Activated T-cell treated with anti-CD3 and anti-CD28 coated beads for 4 hours (primary cell): ENCODE measurements at regions not wholly inside any gene's neighbourhood (a gene's known extent, or its start where the extent isn't known, plus 50 kb on each side); places are given as distances from the start of the nearest gene placed in this dataset.
"Not testable (repeated sequence)": the region's sequence is repeated elsewhere in the genome, so short reads cannot be mapped to it uniquely, and the experiment has no call there.

ENCODE experiments used
- DNase-seq: peaks from one replicate; pipeline ENCODE4 v3.0.0-alpha.2; 2020

DNA sequence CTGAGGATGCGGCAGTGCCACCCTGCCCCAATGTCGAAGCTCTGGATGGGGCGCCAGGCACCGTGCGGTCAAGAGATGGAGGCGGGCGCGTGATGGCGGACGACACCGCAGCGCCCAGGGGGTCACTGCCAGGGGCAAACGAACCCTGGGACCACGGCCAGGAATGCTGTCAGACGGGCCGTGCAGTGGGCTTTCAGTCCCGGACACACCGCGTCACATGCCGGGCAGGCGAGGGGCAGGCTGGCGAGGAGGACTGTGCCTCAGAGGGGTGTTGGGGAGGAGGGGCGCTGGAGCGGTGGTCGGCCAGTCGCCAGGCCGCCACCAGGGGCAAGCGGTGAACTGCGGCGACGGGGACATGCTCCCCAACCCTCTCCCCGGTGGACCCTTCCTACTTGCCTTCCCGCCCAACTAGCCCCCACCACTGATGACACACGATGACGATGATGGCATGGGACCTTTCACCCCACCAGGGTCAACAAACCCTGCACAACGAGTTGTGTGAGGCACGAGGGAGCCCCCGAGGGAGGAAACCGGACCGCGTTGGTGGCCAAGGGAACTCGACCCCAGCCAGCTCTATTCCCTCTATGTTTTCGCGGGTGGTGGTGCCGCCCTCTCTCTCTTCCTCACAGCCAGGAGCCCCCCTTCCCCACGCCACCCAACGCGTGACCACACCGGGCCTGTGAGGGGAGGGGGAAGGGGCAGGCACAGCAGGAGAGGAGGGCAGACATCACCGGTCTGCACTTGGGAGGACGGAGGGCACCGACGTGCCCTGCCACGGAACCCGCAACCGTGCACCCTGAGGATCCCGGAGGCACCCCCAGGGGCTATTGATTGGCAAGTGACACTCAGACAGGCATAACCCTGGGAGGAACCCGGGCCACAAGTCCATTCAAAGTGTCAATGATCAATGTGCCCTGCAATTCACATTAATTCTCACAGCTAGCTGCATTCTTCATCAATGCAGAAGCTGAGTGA, 1960.9 kb upstream of the DEFB115 start:
- DNase-seq, result no peak

DNA sequence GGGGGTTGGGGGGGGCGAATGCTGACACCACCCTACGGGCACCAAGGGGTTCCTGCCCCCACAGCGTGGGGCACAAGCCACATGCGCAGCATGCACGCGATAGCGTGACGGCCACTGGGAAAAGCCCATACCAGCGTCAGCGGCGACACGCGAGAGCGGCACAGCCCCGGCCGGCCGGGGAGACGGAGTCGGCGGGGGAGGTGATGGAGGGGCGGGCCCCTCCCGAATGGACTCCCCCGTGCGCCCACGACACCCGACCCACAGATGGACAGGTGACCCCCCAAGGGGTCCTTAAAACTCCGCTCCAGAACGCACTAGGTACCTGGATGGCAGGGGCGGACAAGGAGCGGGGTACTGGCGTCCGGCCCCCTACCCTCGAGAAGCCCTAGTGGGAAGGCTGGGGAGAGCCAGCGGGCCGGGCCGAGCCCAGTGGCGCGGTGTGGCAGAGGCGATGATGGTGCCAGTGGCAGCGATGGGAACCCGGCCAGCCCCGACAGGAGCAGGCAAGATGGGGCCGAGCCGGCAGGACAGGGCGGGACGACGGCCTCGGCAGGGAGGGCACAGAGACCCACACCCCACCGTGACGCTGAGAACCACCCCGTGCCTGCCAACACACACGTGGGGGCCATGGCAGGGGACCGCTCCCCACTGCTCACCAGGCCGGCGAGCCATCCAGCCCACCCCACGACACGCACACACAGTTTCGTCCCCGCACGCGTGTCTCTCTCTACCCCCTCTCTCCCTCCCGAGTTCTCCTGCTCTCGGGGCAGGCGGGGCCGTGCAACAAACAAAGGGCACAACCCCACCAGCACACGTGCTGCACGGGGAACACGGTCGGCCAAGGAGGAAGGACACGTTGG, 1959.8 kb upstream of the DEFB115 start:
- no peak for DNase-seq

DNA sequence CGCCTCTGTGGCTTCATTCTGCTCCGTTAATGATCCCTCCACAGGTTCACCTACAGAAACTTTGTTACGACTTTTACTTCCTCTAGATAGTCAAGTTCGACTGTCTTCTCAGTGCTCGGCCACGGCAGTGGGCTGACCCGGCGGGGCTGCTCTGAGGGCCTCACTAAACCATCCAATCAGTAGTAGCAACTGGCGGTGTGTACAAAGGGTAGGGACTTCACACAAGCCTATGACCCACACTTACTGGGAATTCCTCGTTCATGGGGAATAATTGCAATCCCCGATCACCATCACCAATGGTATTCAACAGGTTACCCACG, 1959.2 kb upstream of the DEFB115 start:
- no peak for DNase-seq

- no peak for DNase-seq
Measured at GRCh38 chr20:29298759-29299613, 1958.5 kb upstream of the DEFB115 start.

DNA sequence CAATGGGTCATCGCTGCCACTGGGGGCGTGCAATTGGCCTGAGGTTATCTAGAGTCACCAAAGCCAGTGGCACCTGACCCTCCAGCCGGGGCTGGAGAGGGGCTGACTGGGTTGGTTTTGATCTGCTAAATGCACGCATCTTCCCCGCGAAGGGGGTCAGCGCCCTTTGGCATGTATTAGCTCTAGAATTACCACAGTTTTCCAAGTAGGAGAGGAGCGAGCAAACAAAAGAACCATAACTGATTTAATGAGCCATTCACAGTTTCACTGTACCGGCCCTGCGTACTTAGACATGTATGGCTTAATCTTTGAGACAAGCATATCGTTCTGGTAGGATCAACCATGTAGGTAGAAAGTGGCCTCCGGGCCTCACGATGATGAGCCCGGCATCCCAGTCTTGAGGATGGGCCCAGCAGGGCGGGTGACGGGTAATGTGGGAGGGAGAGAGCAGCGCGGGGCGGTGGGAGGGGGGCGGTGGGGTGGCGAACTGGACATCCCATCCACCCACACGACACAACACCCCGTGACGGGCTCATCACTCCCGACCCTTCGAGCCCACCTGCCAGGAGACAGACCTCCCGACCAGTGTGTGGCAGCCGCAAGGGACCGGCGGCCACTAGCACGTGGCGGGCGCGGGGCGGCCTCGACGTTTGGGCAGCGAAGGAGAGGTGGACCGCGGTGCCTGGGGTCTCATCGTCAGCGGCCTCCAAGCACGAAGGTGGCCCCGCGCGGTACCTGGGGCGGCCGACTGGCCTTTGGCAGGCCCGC, 1957.5 kb upstream of the DEFB115 start:
- DNase-seq, result no peak

DNA sequence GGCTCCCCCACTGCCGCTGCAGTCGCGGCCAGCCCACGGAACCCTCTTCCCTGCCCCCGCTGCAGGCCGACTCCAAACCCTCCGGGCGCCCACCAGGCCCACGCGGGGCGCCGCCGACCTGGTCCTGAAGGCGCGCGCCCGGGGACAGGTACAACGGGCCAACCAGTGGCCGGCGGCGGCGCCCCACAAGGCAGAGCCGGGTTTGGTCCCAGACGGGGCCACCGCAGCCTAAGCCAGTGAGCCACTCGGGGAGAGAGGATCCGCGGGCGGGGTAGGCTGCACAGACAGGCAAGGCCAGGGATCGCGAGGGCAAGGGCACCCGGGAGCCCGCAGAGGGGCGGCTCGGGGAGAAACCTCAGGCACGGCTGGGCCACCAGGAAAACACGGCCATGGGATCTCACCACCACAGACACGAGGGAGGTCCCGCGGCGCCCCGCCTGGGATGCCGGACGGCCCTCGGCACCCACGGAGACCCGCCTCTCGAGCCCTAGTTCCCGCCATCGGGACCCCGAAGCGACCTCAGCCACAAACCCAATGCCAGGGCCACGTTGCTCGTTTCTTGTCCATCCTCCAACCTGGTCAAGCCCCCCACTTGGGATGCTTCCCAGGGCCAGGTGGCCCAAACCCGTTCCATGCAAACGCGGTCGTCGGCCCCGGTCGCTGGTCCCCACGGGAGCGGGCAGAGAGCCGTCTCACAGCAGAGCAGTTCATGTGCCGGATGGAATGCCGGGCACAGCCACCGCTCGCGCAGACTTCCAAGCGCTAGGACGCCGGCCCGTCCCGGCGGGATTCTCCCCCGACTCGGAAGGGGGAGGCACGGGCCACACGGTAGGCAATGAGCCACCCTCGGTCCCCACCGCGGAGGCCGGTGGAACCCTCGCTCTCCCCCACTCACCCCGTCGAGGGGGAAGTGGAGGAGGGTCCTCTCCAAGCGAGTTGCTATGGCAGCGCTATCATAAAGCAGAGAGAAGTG, 1956.6 kb upstream of the DEFB115 start:
- no peak for DNase-seq

GRCh38 chr20:29301624-29302259, 1955.7 kb upstream of the DEFB115 start:
- DNase-seq, result no peak

DNA sequence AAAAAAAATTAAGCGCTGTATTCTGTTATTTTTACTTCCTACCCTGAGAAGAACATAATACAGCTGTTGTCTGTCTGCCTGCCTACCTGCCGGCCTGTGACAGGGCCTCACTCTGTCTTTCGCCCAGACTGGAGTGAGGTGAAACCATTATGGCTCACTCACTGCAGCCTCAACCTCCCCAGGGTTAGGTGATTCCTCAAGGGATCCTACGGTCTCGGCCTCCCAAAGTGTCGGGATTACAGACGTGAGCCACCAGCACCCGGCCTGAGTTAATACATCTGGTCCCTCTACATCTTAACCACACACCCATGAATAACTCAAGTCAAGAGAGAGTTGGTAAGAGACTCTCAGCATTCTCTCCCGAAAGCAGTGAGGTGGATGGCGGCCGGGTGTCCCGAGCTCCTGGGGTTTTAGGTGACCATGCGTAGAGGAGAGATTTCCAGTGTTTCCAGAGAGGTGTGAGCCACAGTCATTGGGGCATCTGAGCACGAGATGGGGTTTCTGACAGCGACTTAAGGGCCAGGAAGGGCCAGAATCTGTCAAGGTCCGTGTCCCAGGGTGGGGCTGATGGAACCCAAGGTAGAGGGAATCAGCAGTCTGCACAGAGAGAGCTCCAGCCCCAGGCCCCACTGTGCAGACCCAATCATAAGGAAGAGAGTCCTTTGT, 1954.4 kb upstream of the DEFB115 start:
- DNase-seq, result no peak

- DNase-seq, result no peak
Measured at GRCh38 chr20:29306390-29307072, 1950.9 kb upstream of the DEFB115 start.

DNA sequence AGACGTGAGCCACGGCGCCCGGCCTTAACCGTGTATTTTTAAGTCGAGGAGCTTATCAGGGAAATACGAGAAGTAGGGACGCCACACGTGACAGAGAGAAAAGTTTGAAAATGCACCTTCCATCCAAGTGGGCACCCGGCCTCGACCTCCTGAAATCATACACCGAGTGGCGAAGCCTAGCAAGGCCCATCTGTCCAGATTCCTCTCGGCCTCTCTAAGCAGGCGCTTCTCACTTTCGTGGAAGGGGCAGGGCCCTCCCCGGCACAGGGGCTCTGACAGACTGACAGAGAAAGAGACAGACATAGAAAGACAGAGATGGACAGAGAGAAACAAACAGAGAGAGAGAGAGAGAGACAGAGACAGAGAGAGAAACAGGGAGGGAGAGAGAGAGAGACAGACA, 1950.0 kb upstream of the DEFB115 start:
- not testable (repeated sequence) for DNase-seq

DNA sequence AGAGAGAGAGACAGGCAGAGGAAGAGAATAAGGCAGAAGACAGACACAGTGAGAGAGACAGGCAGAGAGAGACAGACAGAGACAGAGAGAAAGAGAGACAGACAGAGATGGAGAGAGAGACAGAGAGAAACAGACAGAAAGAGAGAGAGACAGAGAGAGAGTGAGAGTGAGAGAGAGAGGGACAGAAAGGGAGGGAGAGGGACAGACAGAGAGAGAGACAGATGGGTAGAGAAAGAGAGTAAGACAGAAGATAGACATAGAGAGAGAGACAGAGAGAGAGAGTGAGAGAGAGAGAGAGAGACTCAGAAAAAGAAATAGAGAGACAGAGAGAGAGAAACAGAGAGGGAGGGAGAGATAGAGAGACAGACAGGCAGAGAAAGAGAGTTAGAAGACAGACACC, 1948.5 kb upstream of the DEFB115 start:
- DNase-seq, result not testable (repeated sequence)

DNA sequence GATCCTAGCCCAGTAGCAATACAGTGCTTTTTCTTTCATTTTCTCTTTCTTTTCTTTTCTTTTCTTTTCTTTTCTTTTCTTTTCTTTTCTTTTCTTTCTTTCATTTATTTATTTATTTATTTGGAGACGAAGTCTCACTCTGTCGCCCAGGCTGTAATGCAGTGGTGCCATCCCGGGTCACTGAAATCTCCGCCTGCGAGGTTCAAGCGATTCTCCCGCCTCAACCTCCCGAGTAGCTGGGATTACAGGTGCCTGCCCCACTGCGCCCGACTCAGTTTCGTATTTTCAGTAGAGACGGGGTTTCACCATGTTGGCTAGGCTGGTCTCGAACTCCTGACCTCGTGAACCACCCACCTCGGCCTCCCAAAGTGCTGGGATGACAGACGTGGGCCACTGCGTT, 1948.0 kb upstream of the DEFB115 start:
- DNase-seq, result not testable (repeated sequence)

GRCh38 chr20:29311046-29311445, 1946.4 kb upstream of the DEFB115 start:
- DNase-seq, result not testable (repeated sequence)

DNA sequence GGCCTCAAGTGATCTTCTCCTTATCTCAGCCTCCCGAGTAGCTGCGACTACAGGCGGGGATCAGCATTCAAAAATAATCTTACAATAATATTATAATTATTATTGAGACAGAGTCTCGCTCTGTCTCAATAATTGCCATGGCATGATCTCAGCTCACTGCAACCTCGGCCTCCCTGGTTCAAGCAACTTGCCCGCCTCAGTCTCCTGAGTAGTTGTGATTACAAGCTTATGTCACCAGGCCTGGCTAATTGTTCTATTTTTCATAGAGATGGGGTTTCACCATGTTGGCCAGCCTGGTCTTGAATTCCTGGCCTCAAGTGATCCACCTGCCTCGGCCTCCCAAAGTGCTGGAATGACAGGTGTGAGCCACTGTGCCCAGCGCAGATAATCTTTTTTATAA, 1944.8 kb upstream of the DEFB115 start:
- DNase-seq, result not testable (repeated sequence)

- DNase-seq, result no peak
Measured at GRCh38 chr20:29313481-29313880, 1944.0 kb upstream of the DEFB115 start.

DNA sequence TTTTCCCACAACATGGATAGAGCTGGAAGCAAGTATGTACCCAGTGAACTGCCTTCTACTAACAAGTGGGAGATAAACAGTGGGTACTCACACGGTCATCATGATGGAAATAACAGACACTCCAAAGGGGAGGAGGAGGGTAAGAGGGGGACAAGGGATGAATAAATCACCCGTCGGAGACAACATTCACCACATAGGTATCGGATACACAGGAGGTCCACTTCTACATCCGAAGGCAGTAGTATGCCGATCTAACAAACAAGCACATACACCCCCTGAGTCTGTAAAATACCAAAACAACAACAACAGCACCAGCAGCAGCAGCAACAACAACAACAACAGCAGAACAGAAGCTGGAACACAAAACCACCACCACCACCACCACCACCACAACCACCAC, 1943.2 kb upstream of the DEFB115 start:
- DNase-seq, result no peak

DNA sequence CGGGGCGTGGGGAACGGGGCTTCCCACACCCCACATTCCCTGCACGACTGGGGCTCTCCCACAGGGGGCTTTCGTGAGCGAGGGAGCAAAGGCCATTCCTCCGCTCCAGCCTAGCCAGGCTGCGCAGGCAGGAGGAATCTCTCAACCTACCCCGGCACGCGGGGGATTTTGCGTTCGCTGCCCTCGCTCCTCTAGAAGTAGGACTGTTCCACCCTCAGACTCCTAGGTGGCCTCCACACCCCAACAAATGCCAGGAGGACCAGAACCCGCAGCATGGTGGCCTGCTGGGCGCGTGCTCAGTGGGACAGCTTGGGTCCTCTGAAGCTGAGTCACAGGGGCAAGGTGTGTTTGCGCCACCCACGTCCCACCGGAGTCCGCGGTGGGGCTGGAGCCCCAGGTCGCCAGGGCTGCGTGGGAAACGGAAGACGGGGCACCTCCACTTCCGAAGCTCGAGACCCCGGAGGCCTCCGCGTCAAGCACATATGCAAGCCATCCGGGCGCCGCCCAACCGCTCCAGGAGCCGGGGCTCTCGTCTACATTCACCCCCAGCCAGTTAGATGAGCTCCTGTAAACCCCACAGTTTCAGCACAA, 1938.5 kb upstream of the DEFB115 start:
- no peak for DNase-seq

- DNase-seq, result no peak
Measured at GRCh38 chr20:29319725-29320124, 1937.7 kb upstream of the DEFB115 start.
